BJ (cell line): ENCODE measurements at regions not wholly inside any gene's neighbourhood (a gene's known extent, or its start where the extent isn't known, plus 50 kb on each side); places are given as distances from the start of the nearest gene placed in this dataset.

Experiments used
- CTCF ChIA-PET: fragments of 350-600 bp; formaldehyde crosslinking; extraction: SDS; loops from one replicate; lab custom pipeline; 2021; ENCODE audit warnings: antibody characterized with exemption, inconsistent platforms; lab: Yijun Ruan, JAX
- POLR2A ChIA-PET: fragments of 300-600 bp; sonication (Branson Sonifier 250); formaldehyde crosslinking; extraction: SDS; loops from one replicate; lab custom pipeline; 2021; ENCODE audit warnings: antibody characterized with exemption; lab: Charles Lee
- DNase-seq: peaks from one replicate; pipeline ENCODE4 v3.0.0-alpha.2; 2011; ENCODE audit warnings: low read depth
- H3K27me3 ChIP-seq: 2 replicates; pipeline ENCODE4 v1.6.0; 2011; ENCODE audit warnings: low read length; ENCODE audit not compliant: control insufficient read depth, insufficient read depth
- H3K36me3 ChIP-seq: 2 replicates; pipeline ENCODE4 v1.5.1; 2011; ENCODE audit warnings: low read length; ENCODE audit not compliant: control insufficient read depth, insufficient read depth
- H3K4me3 ChIP-seq: 2 replicates; pipeline ENCODE4 v1.5.1; 2011; ENCODE audit warnings: low read depth, mild to moderate bottlenecking, control low read depth, low read length
- TF ChIP-seq, protein P1 (sequence below): IDR thresholded peaks from 2 replicates; pipeline ENCODE4 v1.5.1; 2011; ENCODE audit warnings: low read depth, mild to moderate bottlenecking, control low read depth, inconsistent platforms, low read length, moderate library complexity; ENCODE audit not compliant: insufficient read depth

DNA sequence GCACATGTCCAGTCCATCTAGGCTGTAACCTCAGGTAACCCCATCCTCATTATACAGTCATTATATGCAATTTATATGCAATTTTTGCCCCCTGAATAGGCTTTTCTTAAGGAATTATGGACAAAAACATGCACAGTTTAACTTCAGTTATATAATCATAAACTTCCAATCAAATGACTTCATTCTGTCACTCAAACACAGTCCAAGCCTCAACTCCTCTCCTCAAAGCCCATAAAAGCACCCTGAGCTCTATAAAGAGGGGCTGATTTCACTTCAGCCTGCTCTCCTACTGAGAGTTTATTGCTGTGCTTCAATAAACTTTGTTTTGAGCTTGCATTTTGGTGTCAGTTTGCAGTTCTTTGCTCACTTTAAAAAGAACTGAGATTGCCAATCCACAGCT lies 1805.5 kb downstream of the BRINP3 start:
- Histone ChIP-seq H3K27me3 (no peaks in the 10 kb centered on the region), H3K4me3 (no peak overlapping the region), H3K36me3 (no peaks in the 10 kb centered on the region)
- ChIA-PET POLR2A (no interaction called here), CTCF (no interaction called here)
- TF ChIP-seq, protein P1, sequence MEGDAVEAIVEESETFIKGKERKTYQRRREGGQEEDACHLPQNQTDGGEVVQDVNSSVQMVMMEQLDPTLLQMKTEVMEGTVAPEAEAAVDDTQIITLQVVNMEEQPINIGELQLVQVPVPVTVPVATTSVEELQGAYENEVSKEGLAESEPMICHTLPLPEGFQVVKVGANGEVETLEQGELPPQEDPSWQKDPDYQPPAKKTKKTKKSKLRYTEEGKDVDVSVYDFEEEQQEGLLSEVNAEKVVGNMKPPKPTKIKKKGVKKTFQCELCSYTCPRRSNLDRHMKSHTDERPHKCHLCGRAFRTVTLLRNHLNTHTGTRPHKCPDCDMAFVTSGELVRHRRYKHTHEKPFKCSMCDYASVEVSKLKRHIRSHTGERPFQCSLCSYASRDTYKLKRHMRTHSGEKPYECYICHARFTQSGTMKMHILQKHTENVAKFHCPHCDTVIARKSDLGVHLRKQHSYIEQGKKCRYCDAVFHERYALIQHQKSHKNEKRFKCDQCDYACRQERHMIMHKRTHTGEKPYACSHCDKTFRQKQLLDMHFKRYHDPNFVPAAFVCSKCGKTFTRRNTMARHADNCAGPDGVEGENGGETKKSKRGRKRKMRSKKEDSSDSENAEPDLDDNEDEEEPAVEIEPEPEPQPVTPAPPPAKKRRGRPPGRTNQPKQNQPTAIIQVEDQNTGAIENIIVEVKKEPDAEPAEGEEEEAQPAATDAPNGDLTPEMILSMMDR, result no peak
- DNase-seq, result no peak

DNA sequence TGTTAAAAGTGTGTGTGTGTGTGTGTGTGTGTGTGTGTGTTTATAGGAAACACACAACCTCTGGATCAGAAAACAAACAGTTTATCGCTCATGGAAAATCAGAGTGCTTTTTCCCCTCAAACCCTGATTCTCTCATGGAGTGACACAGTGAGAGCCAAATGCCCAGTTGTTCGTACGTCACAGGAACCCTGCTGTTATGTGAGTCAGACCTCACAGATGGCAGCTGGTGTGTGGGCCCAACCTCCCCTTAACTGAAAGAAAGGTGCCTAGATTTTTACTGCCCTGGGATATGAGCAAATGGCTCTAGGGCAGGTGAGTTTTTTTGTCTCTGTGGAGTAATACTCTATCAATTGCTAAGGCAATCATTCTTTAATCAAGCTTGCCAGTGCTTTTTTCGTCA lies 1788.1 kb downstream of the BRINP3 start:
- DNase-seq, result no peak
- no peak overlapping the region for H3K4me3 ChIP-seq
- TF ChIP-seq, protein P1, result no peak
- H3K36me3 ChIP-seq, result no peaks in the 10 kb centered on the region
- CTCF ChIA-PET, result no interaction called here
- POLR2A ChIA-PET, result no interaction called here
- no peaks in the 10 kb centered on the region for H3K27me3 ChIP-seq

DNA sequence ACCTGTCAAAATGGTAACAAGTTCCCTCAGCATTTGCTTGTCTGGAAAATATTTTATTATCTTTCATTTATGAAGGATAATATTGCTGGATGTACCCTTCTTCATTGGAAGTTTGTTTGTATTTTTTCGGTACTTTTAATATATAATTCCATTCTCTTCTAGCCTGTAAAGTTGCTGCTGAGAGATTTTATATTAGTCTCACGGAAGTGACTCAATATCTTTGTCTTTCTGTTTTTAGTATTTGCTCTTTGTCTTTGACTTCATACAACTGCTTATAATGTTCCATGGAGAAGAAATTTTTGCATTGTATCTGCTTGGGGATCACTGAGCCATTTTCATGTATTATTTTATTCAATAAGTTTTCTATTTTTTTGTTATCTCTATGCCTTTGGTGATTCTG lies 1777.5 kb downstream of the BRINP3 start:
- H3K4me3 ChIP-seq, result no peak overlapping the region
- no peaks in the 10 kb centered on the region for H3K36me3 ChIP-seq
- TF ChIP-seq, protein P1, result no peak
- CTCF ChIA-PET, result no interaction called here
- POLR2A ChIA-PET, result no interaction called here
- DNase-seq, result no peak
- no peaks in the 10 kb centered on the region for H3K27me3 ChIP-seq

DNA sequence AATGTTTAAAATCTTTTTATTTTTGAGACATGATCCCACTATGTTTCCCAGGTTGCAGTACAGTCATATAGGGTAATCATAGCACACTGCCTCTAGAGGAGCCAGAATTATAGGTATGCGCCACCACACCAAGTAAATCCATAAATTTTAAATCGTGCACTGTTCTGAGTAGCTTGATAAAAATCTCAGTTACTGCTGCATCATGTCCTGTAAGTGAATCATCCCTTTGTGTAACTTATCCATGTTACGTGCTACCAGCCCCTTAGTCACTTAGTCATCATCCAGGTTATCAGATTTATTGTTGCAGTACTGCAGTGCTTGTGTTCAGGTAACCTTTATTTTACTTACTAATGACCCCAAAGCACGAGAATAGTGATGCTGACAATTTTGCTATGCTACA lies 1770.9 kb downstream of the BRINP3 start:
- no peak for DNase-seq
- H3K36me3 ChIP-seq, result no peaks in the 10 kb centered on the region
- TF ChIP-seq, protein P1, result no peak
- H3K27me3 ChIP-seq, result no peaks in the 10 kb centered on the region
- H3K4me3 ChIP-seq, result no peak overlapping the region
- ChIA-PET POLR2A (no interaction called here), CTCF (no interaction called here)

DNA sequence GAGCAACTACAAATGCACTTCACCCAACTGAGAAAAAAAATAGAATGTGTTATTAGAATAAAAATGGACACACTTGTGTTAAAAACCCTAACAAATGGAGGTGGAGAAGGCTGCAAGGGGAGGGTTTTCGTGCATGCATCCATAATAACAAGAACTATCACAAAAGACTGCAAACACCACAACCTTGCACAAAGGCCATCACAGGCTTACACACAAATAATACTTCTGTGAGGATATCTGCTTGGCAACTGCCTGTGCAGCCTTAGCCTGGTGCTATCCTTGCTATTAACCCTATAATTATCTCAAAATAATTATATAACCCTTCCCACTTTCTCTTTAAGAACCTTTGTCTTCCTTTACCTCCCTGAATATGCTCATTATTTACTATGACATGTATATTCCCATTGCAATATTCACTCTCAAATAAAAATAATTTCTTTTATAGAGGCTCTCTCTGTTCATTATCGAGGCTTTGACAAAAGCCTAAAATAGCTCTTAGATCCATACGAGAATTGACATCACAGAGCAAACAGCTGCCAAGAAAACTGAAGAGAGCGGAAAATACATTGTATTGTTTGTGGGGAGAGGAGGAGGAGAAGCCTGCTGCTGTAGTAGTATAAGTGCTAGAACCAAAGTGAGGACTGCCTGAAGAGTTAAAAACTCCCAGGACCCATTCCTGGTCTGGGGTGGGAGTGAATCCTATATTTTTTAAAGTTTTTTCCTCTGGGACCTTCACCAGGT lies 1768.7 kb downstream of the BRINP3 start:
- no peak for DNase-seq
- POLR2A ChIA-PET, result no interaction called here
- H3K4me3 ChIP-seq, result no peak overlapping the region
- no peaks in the 10 kb centered on the region for H3K36me3 ChIP-seq
- TF ChIP-seq, protein P1, result no peak
- CTCF ChIA-PET, result no interaction called here
- no peaks in the 10 kb centered on the region for H3K27me3 ChIP-seq
